ENCODE measurements at regions not wholly inside any gene's neighbourhood (a gene's known extent, or its start where the extent isn't known, plus 50 kb on each side); places are given as distances from the start of the nearest gene placed in this dataset.

- intact Hi-C loops (cut with micrococcal nuclease): no loop called here
- Mint-ChIP-seq H3K4me1 (ENCODE audit: insufficient read depth, unreplicated experiment) (peaks cover 6% of the 10 kb centered on the region), H3K27me3 (ENCODE audit: insufficient read depth, unreplicated experiment) (no peaks in the 10 kb centered on the region), H3K27ac (ENCODE audit: low read depth, unreplicated experiment) (peak overlapping the region; percentile 35), H3K9me3 (ENCODE audit: unreplicated experiment) (no peaks in the 10 kb centered on the region), H3K4me3 (ENCODE audit: unreplicated experiment) (no peak overlapping the region), H3K36me3 (ENCODE audit: insufficient read depth, unreplicated experiment) (no peaks in the 10 kb centered on the region)
- TF ChIP-seq, protein P1, sequence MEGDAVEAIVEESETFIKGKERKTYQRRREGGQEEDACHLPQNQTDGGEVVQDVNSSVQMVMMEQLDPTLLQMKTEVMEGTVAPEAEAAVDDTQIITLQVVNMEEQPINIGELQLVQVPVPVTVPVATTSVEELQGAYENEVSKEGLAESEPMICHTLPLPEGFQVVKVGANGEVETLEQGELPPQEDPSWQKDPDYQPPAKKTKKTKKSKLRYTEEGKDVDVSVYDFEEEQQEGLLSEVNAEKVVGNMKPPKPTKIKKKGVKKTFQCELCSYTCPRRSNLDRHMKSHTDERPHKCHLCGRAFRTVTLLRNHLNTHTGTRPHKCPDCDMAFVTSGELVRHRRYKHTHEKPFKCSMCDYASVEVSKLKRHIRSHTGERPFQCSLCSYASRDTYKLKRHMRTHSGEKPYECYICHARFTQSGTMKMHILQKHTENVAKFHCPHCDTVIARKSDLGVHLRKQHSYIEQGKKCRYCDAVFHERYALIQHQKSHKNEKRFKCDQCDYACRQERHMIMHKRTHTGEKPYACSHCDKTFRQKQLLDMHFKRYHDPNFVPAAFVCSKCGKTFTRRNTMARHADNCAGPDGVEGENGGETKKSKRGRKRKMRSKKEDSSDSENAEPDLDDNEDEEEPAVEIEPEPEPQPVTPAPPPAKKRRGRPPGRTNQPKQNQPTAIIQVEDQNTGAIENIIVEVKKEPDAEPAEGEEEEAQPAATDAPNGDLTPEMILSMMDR (IDR thresholded peaks at IDR 0.05; ENCODE audit: unreplicated experiment): no peak
- ChIA-PET POLR2A (interaction anchor here (0.6 kb wide), 1 partner anchor 31 kb away, joined by 3 read pairs; no protein-coding TSS in a partner anchor), CTCF (interaction anchor here (0.6 to 1.9 kb wide), 2 partner anchors 14 to 388 kb away, joined by 3 to 6 read pairs; no protein-coding TSS in a partner anchor)
- peak; percentile 13 for DNase-seq (ENCODE audit: unreplicated experiment)
- no TSS peak for BruUV-seq (replicated peaks)
Observed at GRCh38 chr11:109733245-109733644, 311.3 kb downstream of the C11orf87 start.

DNA sequence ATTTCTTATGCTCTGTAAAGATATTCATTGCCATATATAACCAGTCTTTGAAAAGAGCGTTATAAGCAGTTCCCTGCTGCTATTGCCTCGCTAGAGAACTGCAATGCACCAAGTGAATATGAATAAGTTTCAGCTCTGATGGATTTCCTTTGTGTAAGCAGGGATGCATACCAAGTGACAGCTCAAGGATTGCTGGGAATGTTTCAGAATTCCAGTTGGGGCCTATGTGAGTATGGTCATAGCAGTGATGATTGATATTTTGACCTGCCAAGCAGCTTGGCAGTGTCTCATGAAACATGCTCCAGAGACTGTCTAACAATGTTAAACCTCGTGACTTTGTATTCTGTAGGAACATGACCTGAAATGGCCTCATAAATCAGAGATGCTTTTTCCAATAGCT is 312.6 kb downstream of the C11orf87 start:
- CTCF ChIA-PET: interaction anchor here (0.7 to 1.9 kb wide), 2 partner anchors 13 to 15 kb away, joined by 3 to 6 read pairs; no protein-coding TSS in a partner anchor
- Mint-ChIP-seq H3K27me3 (ENCODE audit: insufficient read depth, unreplicated experiment) (no peaks in the 10 kb centered on the region), H3K4me1 (ENCODE audit: insufficient read depth, unreplicated experiment) (peaks cover 15% of the 10 kb centered on the region), H3K9me3 (ENCODE audit: unreplicated experiment) (no peaks in the 10 kb centered on the region), H3K36me3 (ENCODE audit: insufficient read depth, unreplicated experiment) (no peaks in the 10 kb centered on the region), H3K4me3 (ENCODE audit: unreplicated experiment) (no peak overlapping the region), H3K27ac (ENCODE audit: low read depth, unreplicated experiment) (no peak overlapping the region)
- intact Hi-C loops (cut with micrococcal nuclease): no loop called here
- DNase-seq (ENCODE audit: unreplicated experiment): no peak
- BruUV-seq (replicated peaks): no TSS peak
- TF ChIP-seq, protein P1 (IDR thresholded peaks at IDR 0.05; ENCODE audit: unreplicated experiment): no peak
- POLR2A ChIA-PET: no interaction called here

DNA sequence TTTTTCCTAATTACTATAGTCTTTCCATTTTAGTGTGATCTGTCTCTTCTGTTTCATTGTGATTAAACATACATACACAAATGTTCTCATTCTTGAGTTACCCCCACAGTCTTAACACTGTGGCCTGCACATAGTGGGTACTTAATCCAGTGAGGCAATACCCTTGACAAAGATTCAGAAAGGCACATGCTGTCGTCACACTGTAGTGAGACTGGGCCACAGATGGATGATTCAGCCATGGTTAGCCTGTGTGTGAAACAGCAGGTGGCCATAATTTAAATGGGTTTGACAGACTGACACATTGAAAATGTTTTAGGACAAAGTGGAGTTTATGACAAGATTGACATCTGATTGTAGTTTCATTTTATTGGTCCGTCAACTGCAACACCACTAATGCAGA is 313.1 kb downstream of the C11orf87 start:
- no peak overlapping the region for H3K27ac Mint-ChIP-seq (ENCODE audit: low read depth, unreplicated experiment)
- H3K4me1 Mint-ChIP-seq (ENCODE audit: insufficient read depth, unreplicated experiment): peaks cover 17% of the 10 kb centered on the region
- no peaks in the 10 kb centered on the region for H3K27me3 Mint-ChIP-seq (ENCODE audit: insufficient read depth, unreplicated experiment)
- H3K4me3 Mint-ChIP-seq (ENCODE audit: unreplicated experiment): no peak overlapping the region
- H3K9me3 Mint-ChIP-seq (ENCODE audit: unreplicated experiment): no peaks in the 10 kb centered on the region
- intact Hi-C loops (cut with micrococcal nuclease): no loop called here
- POLR2A ChIA-PET: no interaction called here
- TF ChIP-seq, protein P1 (IDR thresholded peaks at IDR 0.05; ENCODE audit: unreplicated experiment): no peak
- peak; percentile 18 for DNase-seq (ENCODE audit: unreplicated experiment)
- no peaks in the 10 kb centered on the region for H3K36me3 Mint-ChIP-seq (ENCODE audit: insufficient read depth, unreplicated experiment)
- CTCF ChIA-PET: interaction anchor here (0.7 kb wide), 1 partner anchor 14 kb away, joined by 3 read pairs; no protein-coding TSS in a partner anchor
- no TSS peak for BruUV-seq (replicated peaks)

- ChIA-PET CTCF (interaction anchor here (0.7 kb wide), 1 partner anchor 126 kb away, joined by 3 read pairs; no protein-coding TSS in a partner anchor), POLR2A (interaction anchor here (0.7 kb wide), 2 partner anchors 161 to 679 kb away, joined by 3 read pairs; no protein-coding TSS in a partner anchor)
- Mint-ChIP-seq H3K27ac (ENCODE audit: low read depth, unreplicated experiment) (no peak overlapping the region), H3K4me3 (ENCODE audit: unreplicated experiment) (no peak overlapping the region), H3K27me3 (ENCODE audit: insufficient read depth, unreplicated experiment) (no peaks in the 10 kb centered on the region), H3K9me3 (ENCODE audit: unreplicated experiment) (no peaks in the 10 kb centered on the region), H3K36me3 (ENCODE audit: insufficient read depth, unreplicated experiment) (no peaks in the 10 kb centered on the region), H3K4me1 (ENCODE audit: insufficient read depth, unreplicated experiment) (peaks cover 11% of the 10 kb centered on the region)
- TF ChIP-seq, protein P1 (IDR thresholded peaks at IDR 0.05; ENCODE audit: unreplicated experiment): no peak
- intact Hi-C loops (cut with micrococcal nuclease): no loop called here
- peak; percentile 16 for DNase-seq (ENCODE audit: unreplicated experiment)
- no TSS peak for BruUV-seq (replicated peaks)
Observed at GRCh38 chr11:109739379-109739778, 317.4 kb downstream of the C11orf87 start.
